Progenitor cell of endocrine pancreas (in vitro differentiated cells): ENCODE measurements at regions not wholly inside any gene's neighbourhood (a gene's known extent, or its start where the extent isn't known, plus 50 kb on each side); places are given as distances from the start of the nearest gene placed in this dataset.

Source experiments
- DNase-seq: peaks from one replicate; pipeline ENCODE4 v3.0.0; 2021; ENCODE audit warnings: low spot score; ENCODE audit not compliant: unreplicated experiment
- H3K27ac Mint-ChIP-seq: 2 replicates; pipeline ENCODE4 v1.8.0; 2021; ENCODE audit warnings: mild to moderate bottlenecking, moderate library complexity, mixed read lengths
- H3K27me3 Mint-ChIP-seq: 2 replicates; pipeline ENCODE4 v1.8.0; 2021; ENCODE audit warnings: mixed read lengths
- H3K36me3 Mint-ChIP-seq: 2 replicates; pipeline ENCODE4 v1.8.0; 2022; ENCODE audit warnings: mixed read lengths; ENCODE audit not compliant: insufficient read depth
- H3K4me1 Mint-ChIP-seq: 2 replicates; pipeline ENCODE4 v1.8.0; 2021; ENCODE audit warnings: low read depth, mixed read lengths
- H3K4me3 Mint-ChIP-seq: 2 replicates; pipeline ENCODE4 v1.8.0; 2021; ENCODE audit warnings: low read depth, mild to moderate bottlenecking, moderate library complexity, mixed read lengths
- H3K9me3 Mint-ChIP-seq: 2 replicates; pipeline ENCODE4 v1.8.0; 2021; ENCODE audit warnings: low read depth, mixed read lengths
- TF ChIP-seq, protein P1 (sequence below): fragments of 200-600 bp; sonication (generic); IDR thresholded peaks from one replicate; pipeline ENCODE4 v1.5.0; 2021; ENCODE audit warnings: antibody characterized with exemption, mild to moderate bottlenecking; ENCODE audit not compliant: unreplicated experiment

DNA sequence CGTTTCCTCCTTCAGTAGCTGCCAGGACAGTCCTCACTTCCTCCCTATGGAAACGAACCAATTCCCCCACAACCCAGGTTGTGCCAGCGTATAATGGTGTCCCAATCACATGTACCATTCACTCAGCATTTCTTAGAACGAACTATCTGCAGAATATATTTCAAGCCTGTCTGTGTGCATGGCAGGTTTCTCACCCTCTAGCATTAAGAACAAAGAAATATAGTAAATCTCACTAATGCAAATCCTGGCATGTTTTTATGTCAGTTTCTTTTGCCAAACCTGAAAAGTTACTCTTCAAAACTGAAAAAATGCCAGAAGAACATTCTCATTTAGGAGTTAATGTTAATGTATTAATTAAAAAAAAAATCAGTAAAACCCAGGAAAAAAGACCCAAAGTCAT is 405.9 kb upstream of the KLF6 start:
- Mint-ChIP-seq H3K27me3 (no peaks in the 10 kb centered on the region), H3K27ac (no peak overlapping the region), H3K4me1 (no peaks in the 10 kb centered on the region), H3K36me3 (no peaks in the 10 kb centered on the region), H3K4me3 (no peak overlapping the region), H3K9me3 (no peaks in the 10 kb centered on the region)
- TF ChIP-seq, protein P1, sequence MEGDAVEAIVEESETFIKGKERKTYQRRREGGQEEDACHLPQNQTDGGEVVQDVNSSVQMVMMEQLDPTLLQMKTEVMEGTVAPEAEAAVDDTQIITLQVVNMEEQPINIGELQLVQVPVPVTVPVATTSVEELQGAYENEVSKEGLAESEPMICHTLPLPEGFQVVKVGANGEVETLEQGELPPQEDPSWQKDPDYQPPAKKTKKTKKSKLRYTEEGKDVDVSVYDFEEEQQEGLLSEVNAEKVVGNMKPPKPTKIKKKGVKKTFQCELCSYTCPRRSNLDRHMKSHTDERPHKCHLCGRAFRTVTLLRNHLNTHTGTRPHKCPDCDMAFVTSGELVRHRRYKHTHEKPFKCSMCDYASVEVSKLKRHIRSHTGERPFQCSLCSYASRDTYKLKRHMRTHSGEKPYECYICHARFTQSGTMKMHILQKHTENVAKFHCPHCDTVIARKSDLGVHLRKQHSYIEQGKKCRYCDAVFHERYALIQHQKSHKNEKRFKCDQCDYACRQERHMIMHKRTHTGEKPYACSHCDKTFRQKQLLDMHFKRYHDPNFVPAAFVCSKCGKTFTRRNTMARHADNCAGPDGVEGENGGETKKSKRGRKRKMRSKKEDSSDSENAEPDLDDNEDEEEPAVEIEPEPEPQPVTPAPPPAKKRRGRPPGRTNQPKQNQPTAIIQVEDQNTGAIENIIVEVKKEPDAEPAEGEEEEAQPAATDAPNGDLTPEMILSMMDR = no peak
- DNase-seq = no peak

DNA sequence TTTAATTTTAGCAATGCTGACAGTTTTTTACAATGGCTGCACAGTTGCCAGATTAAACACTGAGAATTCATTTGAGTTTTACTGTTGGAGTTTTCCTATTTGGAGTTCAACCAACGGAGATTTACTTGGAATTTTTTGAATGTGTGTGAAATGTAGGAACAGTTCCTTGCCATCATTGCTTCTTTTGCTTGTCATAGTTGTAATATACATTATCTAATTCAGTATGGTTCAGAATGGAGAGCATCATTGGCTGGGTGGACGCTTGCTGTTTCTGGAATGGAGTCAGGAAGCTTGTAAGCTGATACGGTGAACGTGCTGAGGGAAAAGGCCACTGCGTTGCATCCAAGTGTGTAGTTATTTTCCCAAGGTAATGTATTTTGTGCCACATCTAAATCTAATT is 404.3 kb upstream of the KLF6 start:
- no peak for DNase-seq
- Mint-ChIP-seq H3K36me3 (no peaks in the 10 kb centered on the region), H3K27ac (no peak overlapping the region), H3K9me3 (no peaks in the 10 kb centered on the region), H3K4me3 (no peak overlapping the region), H3K4me1 (no peaks in the 10 kb centered on the region), H3K27me3 (no peaks in the 10 kb centered on the region)
- TF ChIP-seq, protein P1 = no peak

DNA sequence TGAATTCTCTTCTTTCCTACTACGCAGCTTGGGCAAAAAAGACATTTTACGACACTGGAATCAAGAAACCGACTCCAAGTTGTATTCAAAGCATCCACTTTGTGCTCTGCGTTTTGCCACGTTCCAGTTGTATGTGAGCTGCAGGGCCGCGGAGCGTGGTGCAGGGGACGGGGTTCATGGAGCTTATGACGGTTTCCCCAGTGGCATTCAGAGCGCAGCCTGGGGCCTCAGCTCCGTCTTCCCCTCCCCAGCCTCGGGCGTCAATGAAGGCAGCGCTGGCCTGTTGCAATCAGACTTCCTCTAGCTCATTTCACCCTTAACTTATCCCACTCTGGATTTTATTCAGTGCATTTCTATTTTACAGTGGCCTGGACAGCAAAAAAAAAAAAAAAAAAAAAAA is 403.4 kb upstream of the KLF6 start:
- no peaks in the 10 kb centered on the region for H3K36me3 Mint-ChIP-seq
- no peaks in the 10 kb centered on the region for H3K4me1 Mint-ChIP-seq
- H3K27ac Mint-ChIP-seq = no peak overlapping the region
- no peaks in the 10 kb centered on the region for H3K9me3 Mint-ChIP-seq
- DNase-seq = no peak
- TF ChIP-seq, protein P1 = no peak
- no peak overlapping the region for H3K4me3 Mint-ChIP-seq
- no peaks in the 10 kb centered on the region for H3K27me3 Mint-ChIP-seq

DNA sequence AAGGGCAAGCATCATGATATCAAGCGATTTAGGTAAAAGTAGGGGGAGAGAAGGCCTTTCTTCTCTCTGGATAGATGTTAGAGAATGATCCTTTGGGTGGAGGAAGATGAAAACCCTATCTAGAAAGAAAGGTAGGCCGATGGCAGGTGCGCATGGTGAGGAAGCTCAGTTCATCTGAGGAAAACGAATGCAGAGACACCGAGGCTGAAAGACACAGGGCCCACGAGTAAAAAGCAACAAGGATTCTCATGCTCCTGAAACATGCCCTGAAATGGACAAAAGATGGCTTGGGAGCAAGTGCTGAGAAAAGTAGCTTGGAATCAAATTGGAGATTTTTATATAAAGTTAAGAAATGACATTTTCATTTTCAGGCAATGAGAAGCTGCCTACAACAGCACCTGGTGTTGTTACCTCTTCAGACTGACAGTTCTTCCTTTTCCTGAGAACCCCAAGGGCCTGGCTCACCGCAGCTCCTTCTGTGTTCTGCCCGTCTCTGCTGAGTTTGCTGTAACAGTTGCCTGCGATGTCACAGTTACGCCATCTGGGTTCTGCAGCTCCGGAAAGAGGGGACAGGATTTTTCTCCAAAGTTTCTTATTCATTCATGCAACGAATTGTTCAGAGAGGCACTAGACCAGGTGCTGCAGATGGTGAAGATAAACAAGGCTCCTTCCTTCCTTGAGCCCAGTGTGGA is 402.0 kb upstream of the KLF6 start:
- H3K27ac Mint-ChIP-seq = no peak overlapping the region
- no peaks in the 10 kb centered on the region for H3K36me3 Mint-ChIP-seq
- no peaks in the 10 kb centered on the region for H3K9me3 Mint-ChIP-seq
- TF ChIP-seq, protein P1 = no peak
- H3K4me3 Mint-ChIP-seq = no peak overlapping the region
- no peaks in the 10 kb centered on the region for H3K27me3 Mint-ChIP-seq
- DNase-seq = no peak
- no peaks in the 10 kb centered on the region for H3K4me1 Mint-ChIP-seq

DNA sequence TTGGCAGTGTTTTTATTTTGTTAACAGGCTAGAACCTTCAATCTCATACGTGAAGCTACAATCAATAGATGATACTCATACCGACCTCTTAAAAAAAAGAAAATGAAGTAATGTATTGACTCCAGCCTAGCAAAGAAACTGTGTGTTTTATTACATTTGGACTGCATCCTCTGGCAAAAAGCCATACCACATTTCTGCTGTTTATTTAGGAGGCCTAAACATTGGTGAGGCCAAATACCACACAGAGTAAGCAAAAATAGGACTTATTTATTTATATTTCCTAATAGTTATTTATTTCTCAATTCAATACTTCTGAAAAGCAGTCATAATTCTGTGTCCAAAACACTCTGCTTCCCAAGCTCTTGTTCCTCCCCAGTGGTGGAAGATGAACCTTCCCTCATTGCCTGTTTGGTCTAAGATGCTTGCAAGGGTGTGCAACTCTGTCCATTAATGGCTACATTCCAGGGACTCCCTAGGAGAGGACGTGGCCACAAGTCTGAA is 398.8 kb upstream of the KLF6 start:
- Mint-ChIP-seq H3K4me1 (peaks cover 1% of the 10 kb centered on the region), H3K4me3 (no peak overlapping the region), H3K27me3 (no peaks in the 10 kb centered on the region), H3K36me3 (no peaks in the 10 kb centered on the region), H3K9me3 (no peaks in the 10 kb centered on the region), H3K27ac (no peak overlapping the region)
- DNase-seq = no peak
- TF ChIP-seq, protein P1 = no peak
